NCI-H82 treated with DMSO at 0.1 percent for 48 hours (cell line): ENCODE measurements at regions not wholly inside any gene's neighbourhood (a gene's known extent, or its start where the extent isn't known, plus 50 kb on each side); places are given as distances from the start of the nearest gene placed in this dataset.
"Not testable (repeated sequence)": the region's sequence is repeated elsewhere in the genome, so short reads cannot be mapped to it uniquely, and the experiment has no call there.

ENCODE experiments used
- DNase-seq: peaks from one replicate; lab custom pipeline; 2025; ENCODE audit not compliant: unreplicated experiment; lab: John Stamatoyannopoulos, UW

GRCh38 chr7:68205826-68206225 is 1209.2 kb downstream of the TYW1 start:
- no peak for DNase-seq

GRCh38 chr7:68206946-68207485 is 1210.4 kb downstream of the TYW1 start:
- DNase-seq = no peak

GRCh38 chr7:68207676-68208075 is 1211.0 kb downstream of the TYW1 start:
- DNase-seq = no peak

GRCh38 chr7:68209486-68209885 is 1212.9 kb downstream of the TYW1 start:
- DNase-seq = no peak

DNA sequence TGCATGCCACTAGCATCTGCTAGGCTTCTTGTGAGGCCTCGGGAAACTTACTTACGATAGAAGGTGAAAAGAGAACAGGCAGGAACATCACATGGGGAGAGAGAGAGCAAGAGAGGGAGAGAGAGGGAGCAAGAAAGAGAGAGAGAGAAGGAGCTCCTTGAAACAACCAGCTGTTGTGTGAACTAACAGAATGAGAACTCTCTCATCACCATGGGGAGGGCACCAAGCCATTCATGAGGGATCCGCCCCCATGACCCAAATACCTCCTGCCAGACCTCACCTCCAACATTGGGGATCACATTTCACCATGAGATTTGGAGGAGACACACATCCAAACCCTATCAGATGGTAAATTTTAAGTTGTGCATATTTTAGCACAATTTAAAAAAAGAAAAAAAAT is 1217.2 kb downstream of the TYW1 start:
- DNase-seq = no peak

- no peak for DNase-seq
Measured at GRCh38 chr7:68216051-68216450, 1219.4 kb downstream of the TYW1 start.

DNA sequence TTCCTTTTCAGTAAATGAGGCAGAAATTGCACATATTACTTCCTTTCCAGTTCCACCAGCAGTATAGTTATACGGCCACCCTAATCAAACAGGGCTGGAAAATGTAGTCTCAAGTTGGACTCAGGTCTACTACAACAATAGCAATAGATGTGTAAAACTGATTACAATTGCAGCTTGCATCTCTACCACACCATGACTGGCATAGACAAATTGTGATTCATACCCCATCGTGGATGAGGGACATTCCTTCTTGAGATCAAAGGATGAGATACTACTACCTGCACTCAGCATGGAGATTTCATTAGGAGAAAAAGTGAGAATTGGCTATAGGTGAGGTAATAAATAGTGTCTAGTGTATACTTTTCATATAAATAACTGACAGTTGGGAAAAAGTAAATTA is 1220.8 kb downstream of the TYW1 start:
- DNase-seq = no peak

GRCh38 chr7:68218461-68218860 is 1221.8 kb downstream of the TYW1 start:
- no peak for DNase-seq

DNA sequence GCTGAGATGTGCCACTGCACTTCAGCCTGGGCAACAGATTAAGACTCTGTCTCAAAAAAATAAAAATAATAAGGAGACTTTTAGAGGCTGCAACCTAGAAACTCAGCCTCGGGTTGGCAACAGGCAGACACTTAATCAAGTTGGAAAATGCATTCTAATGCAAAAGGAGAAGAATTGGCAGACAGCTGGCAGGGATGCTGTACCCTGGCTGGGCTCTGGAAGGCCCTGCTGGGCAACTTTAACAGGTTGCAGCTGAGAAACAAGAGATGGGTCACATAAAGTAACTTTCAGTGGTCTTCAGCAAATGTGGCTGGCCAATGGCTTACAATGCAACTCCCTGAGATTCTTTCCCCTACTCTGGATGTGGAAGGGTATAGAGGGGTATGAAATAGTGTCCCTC is 1225.7 kb downstream of the TYW1 start:
- no peak for DNase-seq

GRCh38 chr7:68224041-68224741 is 1227.6 kb downstream of the TYW1 start:
- no peak for DNase-seq

- DNase-seq = not testable (repeated sequence)
Measured at GRCh38 chr7:68231011-68231410, 1234.4 kb downstream of the TYW1 start.

GRCh38 chr7:68235937-68236336 is 1239.3 kb downstream of the TYW1 start:
- DNase-seq = no peak

DNA sequence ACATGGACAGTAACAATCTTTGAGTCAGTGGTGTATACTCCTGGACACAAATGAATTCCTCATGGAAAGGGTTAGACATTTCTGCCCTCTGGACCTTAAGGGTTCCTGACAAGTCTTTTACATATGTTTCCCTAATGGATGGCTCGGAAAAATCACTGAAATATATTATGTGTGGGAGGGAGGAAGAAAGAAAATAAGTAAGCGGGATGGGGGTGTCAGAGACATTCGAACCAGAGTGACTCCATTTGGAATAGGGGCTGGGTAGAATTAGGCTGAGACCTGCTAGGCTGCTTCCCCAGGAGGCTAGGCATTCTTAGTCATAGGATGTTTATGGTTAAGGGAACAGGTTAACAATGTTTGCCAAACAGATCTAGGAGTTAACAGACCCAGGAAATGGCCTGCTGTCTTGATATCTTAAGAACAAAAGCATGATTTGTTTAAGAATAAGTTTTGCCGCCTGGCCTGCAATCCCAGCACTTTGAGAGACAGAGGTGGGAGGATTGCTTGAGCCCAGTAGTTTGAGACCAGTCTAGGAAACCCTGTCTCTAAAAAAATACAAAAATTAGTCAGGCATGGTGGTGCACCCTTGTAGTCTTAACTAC is 1241.7 kb downstream of the TYW1 start:
- no peak for DNase-seq

- DNase-seq = no peak
Measured at GRCh38 chr7:68243128-68243527, 1246.5 kb downstream of the TYW1 start.

- no peak for DNase-seq
Measured at GRCh38 chr7:68244389-68244788, 1247.8 kb downstream of the TYW1 start.

DNA sequence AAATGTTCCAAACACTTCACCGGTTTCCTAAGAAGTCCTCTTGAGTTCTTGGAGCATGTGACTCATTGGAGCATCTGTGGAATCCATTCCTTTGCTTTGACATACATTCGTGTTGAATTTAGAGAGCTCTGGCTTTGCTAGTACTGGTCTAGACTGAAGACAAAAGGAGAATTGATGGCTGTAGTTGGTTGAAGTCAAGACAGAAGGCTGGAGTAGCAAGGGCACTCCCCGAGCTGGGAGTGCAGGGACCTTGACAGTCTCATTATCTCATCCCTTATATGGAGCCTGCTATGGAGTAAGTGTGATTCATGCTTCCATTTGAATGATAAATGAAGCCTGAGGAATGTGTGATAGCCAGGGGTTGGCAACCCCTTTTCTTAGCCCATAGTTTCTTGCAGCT is 1249.1 kb downstream of the TYW1 start:
- DNase-seq = no peak

GRCh38 chr7:68246189-68246633 is 1249.6 kb downstream of the TYW1 start:
- no peak for DNase-seq

DNA sequence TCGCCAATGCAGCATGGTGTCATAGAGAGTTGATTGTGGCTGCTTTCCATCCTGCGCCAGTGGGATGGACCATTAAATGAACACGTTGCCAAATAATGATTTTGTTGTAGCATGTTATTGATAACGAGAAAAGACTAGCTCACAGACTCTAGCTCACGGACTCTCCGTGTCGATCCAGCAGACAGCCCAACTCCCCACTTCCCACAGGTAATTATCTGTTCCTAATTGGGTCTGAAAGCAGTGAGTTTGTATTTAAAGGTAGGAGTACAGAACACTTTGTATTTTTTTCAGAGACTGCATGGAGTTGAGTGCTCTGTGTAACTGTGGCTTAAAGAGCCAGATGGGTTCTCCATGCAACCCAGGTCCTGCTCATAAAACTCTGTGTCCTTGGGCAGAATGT is 1250.5 kb downstream of the TYW1 start:
- no peak for DNase-seq

DNA sequence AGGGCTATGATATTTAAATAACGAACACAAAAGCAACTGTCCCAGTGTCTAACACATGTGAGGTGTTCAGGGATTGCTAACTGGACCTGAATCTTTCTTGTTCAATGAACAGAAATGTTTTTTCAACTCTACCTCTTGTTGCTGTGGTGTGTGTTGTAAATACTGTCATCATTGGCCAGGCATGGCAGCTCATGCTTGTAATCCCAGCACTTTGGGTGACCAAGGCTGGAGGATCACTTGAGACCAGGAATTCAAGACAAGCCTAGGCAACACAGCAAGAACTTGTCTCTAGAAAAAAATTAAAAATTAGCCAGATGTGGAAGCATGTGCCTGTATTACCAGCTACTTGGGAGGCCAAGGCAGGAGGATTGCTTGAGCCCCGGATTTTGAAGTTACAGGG is 1250.9 kb downstream of the TYW1 start:
- DNase-seq = no peak

- DNase-seq = no peak
Measured at GRCh38 chr7:68248973-68249372, 1252.3 kb downstream of the TYW1 start.

- DNase-seq = no peak
Measured at GRCh38 chr7:68249611-68250010, 1253.0 kb downstream of the TYW1 start.

DNA sequence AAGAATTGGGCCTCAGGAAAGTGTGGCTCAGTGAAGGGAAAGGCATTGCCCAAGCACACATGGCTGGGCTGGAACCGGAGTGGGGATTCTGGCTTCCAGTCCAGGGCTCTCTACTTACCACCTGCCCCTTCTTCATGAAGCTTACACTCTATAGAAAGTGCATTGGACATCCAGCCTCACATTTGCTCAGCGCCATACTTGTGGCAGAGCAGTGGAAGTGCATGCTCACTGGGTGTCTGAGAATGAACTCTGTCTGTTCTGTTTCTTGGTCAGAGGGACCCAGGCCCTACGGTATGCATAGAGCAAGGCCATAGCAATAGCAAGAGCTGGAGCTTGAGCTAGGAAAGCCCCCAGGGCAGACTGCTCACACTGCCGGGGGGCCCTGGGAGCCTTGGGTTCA is 1253.5 kb downstream of the TYW1 start:
- no peak for DNase-seq

DNA sequence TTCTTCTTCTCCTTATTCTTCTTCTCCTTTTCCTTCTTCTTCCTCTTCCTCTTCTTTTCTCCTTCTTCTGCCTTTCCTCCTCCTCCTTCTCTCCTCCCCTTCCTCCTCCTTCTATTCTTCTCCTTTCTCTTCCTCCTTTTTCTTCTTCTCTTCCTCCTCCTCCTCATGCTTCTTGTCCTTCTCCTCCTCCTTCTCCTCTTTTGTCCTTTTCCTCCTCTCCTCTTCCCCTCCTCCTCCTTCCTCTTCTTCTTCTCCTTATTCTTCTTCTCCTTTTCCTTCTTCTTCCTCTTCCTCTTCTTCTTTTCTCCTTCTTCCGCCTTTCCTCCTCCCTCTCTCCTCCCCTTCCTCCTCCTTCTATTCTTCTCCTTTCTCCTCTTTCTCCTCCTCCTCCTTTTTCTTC is 1258.2 kb downstream of the TYW1 start:
- not testable (repeated sequence) for DNase-seq
